GM23338 (cell line): ENCODE measurements at regions not wholly inside any gene's neighbourhood (a gene's known extent, or its start where the extent isn't known, plus 50 kb on each side); places are given as distances from the start of the nearest gene placed in this dataset.

Source experiments
- CREB1 ChIP-seq: fragments of 250-450 bp; sonication (Bioruptor Pico); IDR thresholded peaks from 2 replicates; pipeline ENCODE4 v1.5.0; 2020; ENCODE audit warnings: low read depth, mild to moderate bottlenecking, moderate library complexity
- CTCF ChIP-seq, 2 experiments: fragments of 200-600 bp in 1 of 2; sonication (generic) in 1 of 2; conservative IDR thresholded peaks; 2 replicates each; pipeline versions ENCODE4 v1.5.1 to v1.6.1; 2016 to 2017; ENCODE audit warnings: antibody characterized with exemption in 2 of 2, low read depth in 2 of 2, mild to moderate bottlenecking in 2 of 2, moderate library complexity in 1 of 2
- EZH2 ChIP-seq: fragments of 200-600 bp; sonication (generic); IDR thresholded peaks from one replicate; pipeline ENCODE4 v1.8.0; 2017; ENCODE audit warnings: antibody characterized with exemption, mild to moderate bottlenecking, low read depth; ENCODE audit not compliant: unreplicated experiment
- JUNB ChIP-seq: IDR thresholded peaks from one replicate; pipeline ENCODE4 v1.6.1; 2016; ENCODE audit warnings: antibody characterized with exemption; ENCODE audit not compliant: unreplicated experiment
- POLR2AphosphoS5 ChIP-seq: IDR thresholded peaks from 2 replicates; pipeline ENCODE4 v1.6.1; 2016; ENCODE audit warnings: antibody characterized with exemption, low read depth
- REST ChIP-seq: IDR thresholded peaks from one replicate; pipeline ENCODE4 v1.6.1; 2018; ENCODE audit warnings: antibody characterized with exemption; ENCODE audit not compliant: unreplicated experiment

- TF ChIP-seq CTCF (conservative IDR thresholded peaks at IDR 0.05; ENCODE audit: low read depth in 2 of 2) (peak; percentile 64 to 72), REST (no peak), CREB1 (CRISPR knock-in tag) (no peak), POLR2AphosphoS5 (no peak), JUNB (no peak), EZH2 (no peak)
Observed at GRCh38 chr12:54723379-54724256, 75.5 kb upstream of the DCD start.
